B cell (primary cell): ENCODE measurements at regions not wholly inside any gene's neighbourhood (a gene's known extent, or its start where the extent isn't known, plus 50 kb on each side); places are given as distances from the start of the nearest gene placed in this dataset.
A peak's percentile ranks its signal among the peaks of the same experiment; 100 is the strongest.

Experiments used
- ATAC-seq: fragments of 200-7000 bp; cut with Tn5 transposase; one replicate; pipeline ENCODE4 v1.10.0; 2021; ENCODE audit warnings: low read depth, mild to moderate bottlenecking, moderate number of reproducible peaks, moderate library complexity
- CTCF ChIA-PET: fragments of 350-600 bp; sonication (Branson Sonifier 250); formaldehyde crosslinking; loops from one replicate; lab custom pipeline; 2021; ENCODE audit warnings: antibody characterized with exemption, inconsistent platforms; lab: Charles Lee
- POLR2A ChIA-PET: fragments of 350-600 bp; sonication (Branson Sonifier 250); formaldehyde crosslinking; loops from one replicate; lab custom pipeline; 2021; ENCODE audit warnings: antibody characterized with exemption; lab: Charles Lee
- DNase-seq: peaks from one replicate; pipeline ENCODE4 v3.0.0; 2013
- H2AFZ ChIP-seq: 2 replicates; pipeline ENCODE4 v1.6.1; 2012; ENCODE audit warnings: mild to moderate bottlenecking, low read depth, low read length; ENCODE audit not compliant: insufficient read depth, poor library complexity, severe bottlenecking
- H3K27ac ChIP-seq, 2 donors: 1 replicate in 1 of 2; 2 replicates in 1 of 2; pipeline ENCODE4 v1.5.1; 2012 to 2013; ENCODE audit warnings: low read length in 2 of 2, mild to moderate bottlenecking in 2 of 2, moderate library complexity in 1 of 2
- H3K27me3 ChIP-seq, 4 experiments: fragments of 200-600 bp in 1 of 4; sonication (generic) in 1 of 4; replicated peaks in 1 of 4; 1 replicate in 2 of 4; 2 replicates in 2 of 4; pipeline versions ENCODE4 v1.6.1 to v1.7.0; 2013 to 2016; ENCODE audit warnings: low read length in 3 of 4, mild to moderate bottlenecking in 2 of 4, mixed read lengths in 1 of 4, moderate library complexity in 1 of 4; ENCODE audit not compliant: insufficient read depth in 4 of 4, control insufficient read depth in 3 of 4; ENCODE audit errors: control extremely low read depth in 1 of 4
- H3K36me3 ChIP-seq, 2 experiments: replicated peaks in 1 of 2; 1 replicate in 1 of 2; 2 replicates in 1 of 2; pipeline versions ENCODE4 v1.6.1 to v1.7.1; 2013; ENCODE audit warnings: low read length in 1 of 2; ENCODE audit not compliant: insufficient read depth in 2 of 2, control insufficient read depth in 1 of 2; ENCODE audit errors: control extremely low read depth in 1 of 2, extremely low read depth in 1 of 2
- H3K4me1 ChIP-seq, 2 donors: fragments of 200-600 bp in 1 of 2; sonication (generic) in 1 of 2; 1 replicate in 1 of 2; 2 replicates in 1 of 2; pipeline versions ENCODE4 v1.5.1 to v1.6.1; 2013 to 2017; ENCODE audit warnings: low read length in 2 of 2; ENCODE audit not compliant: control insufficient read depth in 2 of 2, insufficient read depth in 2 of 2
- H3K4me2 ChIP-seq: replicated peaks from 2 replicates; pipeline ENCODE3; 2012; ENCODE audit warnings: mild to moderate bottlenecking, low read depth, low read length; ENCODE audit not compliant: poor library complexity, severe bottlenecking
- H3K4me3 ChIP-seq, 5 experiments: fragments of 200-600 bp in 1 of 5; sonication (generic) in 1 of 5; 1 replicate in 3 of 5; 2 replicates in 2 of 5; pipeline versions ENCODE4 v1.5.1 to v1.7.0; 2011 to 2016; ENCODE audit warnings: low read length in 4 of 5, mild to moderate bottlenecking in 4 of 5, low read depth in 2 of 5, control low read depth in 1 of 5, moderate library complexity in 1 of 5; ENCODE audit not compliant: insufficient read depth in 1 of 5; ENCODE audit errors: control extremely low read depth in 1 of 5, extremely low read depth in 1 of 5
- H3K79me2 ChIP-seq: fragments of 200-600 bp; sonication (generic); one replicate; pipeline ENCODE4 v1.6.0; 2016; ENCODE audit warnings: low read length; ENCODE audit not compliant: control insufficient read depth, insufficient read depth
- H3K9ac ChIP-seq: fragments of 200-600 bp; sonication (generic); 2 replicates; pipeline ENCODE4 v1.6.1; 2017; ENCODE audit warnings: mild to moderate bottlenecking, low read length, moderate library complexity
- H3K9me3 ChIP-seq, 3 donors: one replicate each; pipeline versions ENCODE4 v1.6.1 to v1.7.1; 2013; ENCODE audit warnings: low read length in 2 of 3; ENCODE audit not compliant: control insufficient read depth in 2 of 3, insufficient read depth in 1 of 3; ENCODE audit errors: control extremely low read depth in 1 of 3
- H4K20me1 ChIP-seq: 2 replicates; pipeline ENCODE4 v1.6.0; 2012; ENCODE audit warnings: mild to moderate bottlenecking, low read length; ENCODE audit not compliant: insufficient read depth, control insufficient read depth, poor library complexity, severe bottlenecking
- H3K27ac Mint-ChIP-seq: one replicate; pipeline ENCODE4 v1.8.0; 2021; ENCODE audit warnings: mixed read lengths
- H3K27me3 Mint-ChIP-seq: one replicate; pipeline ENCODE4 v1.8.0; 2021; ENCODE audit warnings: mixed read lengths
- H3K4me1 Mint-ChIP-seq: one replicate; pipeline ENCODE4 v1.8.0; 2021; ENCODE audit warnings: mixed read lengths
- H3K4me3 Mint-ChIP-seq: one replicate; pipeline ENCODE4 v1.8.0; 2021; ENCODE audit warnings: mixed read lengths
- H3K9me3 Mint-ChIP-seq: one replicate; pipeline ENCODE4 v1.8.0; 2022; ENCODE audit warnings: mixed read lengths; ENCODE audit not compliant: insufficient read depth
- EZH2 ChIP-seq: IDR thresholded peaks from 2 replicates; pipeline ENCODE4 v1.6.1; 2012; ENCODE audit warnings: borderline replicate concordance, low read depth, mild to moderate bottlenecking, moderate library complexity, low read length; ENCODE audit not compliant: insufficient read depth, poor library complexity, severe bottlenecking
- WGBS: methylation state at CpG from one replicate; pipeline ENCODE4 v1.1.5; 2013; ENCODE audit warnings: missing lambda C conversion rate; ENCODE audit not compliant: insufficient coverage; 5-methylcytosine and 5-hydroxymethylcytosine counted together
- intact Hi-C: fragments of 100-400 bp; cut with micrococcal nuclease; formaldehyde crosslinking; loops from one replicate; pipeline ENCODE4 v1.10.0; 2022
- TF ChIP-seq, protein P1 (sequence below): fragments of 200-600 bp; IDR thresholded peaks from one replicate; pipeline ENCODE4 v1.8.0; 2022; ENCODE audit warnings: antibody characterized with exemption, mild to moderate bottlenecking

DNA sequence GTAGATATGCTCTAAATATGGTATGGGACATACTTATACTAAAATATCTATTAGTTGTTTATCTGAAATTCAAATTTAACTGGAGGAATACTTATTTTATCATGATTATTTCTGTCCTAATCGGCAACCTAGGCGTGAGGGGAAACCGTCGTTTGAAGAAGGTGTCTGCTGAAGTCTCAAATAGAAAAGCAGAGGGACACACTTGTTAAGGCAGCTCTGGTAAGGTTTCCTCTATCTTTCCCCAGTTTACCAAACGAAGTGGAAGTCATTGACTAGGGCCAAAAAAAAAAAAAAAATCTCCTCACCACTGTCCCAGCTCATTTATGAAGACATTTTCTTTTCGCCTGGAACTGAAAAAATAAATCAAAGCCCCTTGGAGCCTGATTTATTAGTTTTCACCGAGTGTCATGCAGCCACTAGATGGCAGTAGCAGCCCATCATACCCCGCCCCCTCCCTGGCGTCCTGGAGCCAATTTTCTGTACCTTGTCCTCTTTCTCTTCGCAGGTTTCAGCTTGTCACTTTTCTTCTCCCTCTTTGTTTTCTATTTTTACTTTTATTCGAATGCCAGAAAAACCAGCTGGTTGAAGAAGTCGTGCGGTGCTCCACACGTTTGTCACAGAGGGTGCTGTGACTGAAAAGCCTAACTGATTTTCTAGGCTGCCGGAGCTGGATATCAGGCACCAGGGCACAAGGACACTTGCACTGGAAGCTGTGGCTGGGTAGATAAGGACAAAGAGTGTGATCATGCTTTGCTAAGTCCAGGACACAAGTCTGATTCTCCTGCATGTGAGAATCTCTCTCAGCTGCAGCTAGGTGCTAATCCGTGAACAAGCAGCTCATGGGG is 238.7 kb downstream of the ZPLD1 start:
- no peak overlapping the region for H3K4me3 ChIP-seq
- no peak overlapping the region for H3K4me2 ChIP-seq
- no peaks in the 10 kb centered on the region for H3K36me3 ChIP-seq
- POLR2A ChIA-PET, result interaction anchor here (0.6 kb wide), 1 partner anchor 28 kb away, joined by 4 read pairs; no protein-coding TSS in a partner anchor
- H3K79me2 ChIP-seq, result no peaks in the 10 kb centered on the region
- peak; percentile 58 for DNase-seq
- no peak overlapping the region for H3K4me3 Mint-ChIP-seq
- no peak overlapping the region for H3K27ac ChIP-seq
- H3K9me3 ChIP-seq, result no peaks in the 10 kb centered on the region
- ATAC-seq, result no peak
- H3K9ac ChIP-seq, result no peak overlapping the region
- no peak for TF ChIP-seq EZH2
- TF ChIP-seq, protein P1, sequence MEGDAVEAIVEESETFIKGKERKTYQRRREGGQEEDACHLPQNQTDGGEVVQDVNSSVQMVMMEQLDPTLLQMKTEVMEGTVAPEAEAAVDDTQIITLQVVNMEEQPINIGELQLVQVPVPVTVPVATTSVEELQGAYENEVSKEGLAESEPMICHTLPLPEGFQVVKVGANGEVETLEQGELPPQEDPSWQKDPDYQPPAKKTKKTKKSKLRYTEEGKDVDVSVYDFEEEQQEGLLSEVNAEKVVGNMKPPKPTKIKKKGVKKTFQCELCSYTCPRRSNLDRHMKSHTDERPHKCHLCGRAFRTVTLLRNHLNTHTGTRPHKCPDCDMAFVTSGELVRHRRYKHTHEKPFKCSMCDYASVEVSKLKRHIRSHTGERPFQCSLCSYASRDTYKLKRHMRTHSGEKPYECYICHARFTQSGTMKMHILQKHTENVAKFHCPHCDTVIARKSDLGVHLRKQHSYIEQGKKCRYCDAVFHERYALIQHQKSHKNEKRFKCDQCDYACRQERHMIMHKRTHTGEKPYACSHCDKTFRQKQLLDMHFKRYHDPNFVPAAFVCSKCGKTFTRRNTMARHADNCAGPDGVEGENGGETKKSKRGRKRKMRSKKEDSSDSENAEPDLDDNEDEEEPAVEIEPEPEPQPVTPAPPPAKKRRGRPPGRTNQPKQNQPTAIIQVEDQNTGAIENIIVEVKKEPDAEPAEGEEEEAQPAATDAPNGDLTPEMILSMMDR, result peak; percentile 90
- H2AFZ ChIP-seq, result no peak overlapping the region
- no peaks in the 10 kb centered on the region for H3K9me3 Mint-ChIP-seq
- CTCF ChIA-PET, result interaction anchor here (0.6 to 3.9 kb wide), 22 partner anchors 8 to 1315 kb away, joined by 3 to 36 read pairs (median 4); no protein-coding TSS in a partner anchor
- intact Hi-C loops, result loop anchor here (2.0 kb wide), 1 partner anchor 445 kb away; no protein-coding TSS in a partner anchor
- peaks cover 2% of the 10 kb centered on the region for H3K4me1 Mint-ChIP-seq
- H3K27ac Mint-ChIP-seq, result no peak overlapping the region
- H3K27me3 Mint-ChIP-seq, result peaks cover 8% of the 10 kb centered on the region
- no peaks in the 10 kb centered on the region for H4K20me1 ChIP-seq
- no peaks in the 10 kb centered on the region for H3K27me3 ChIP-seq
- H3K4me1 ChIP-seq, result peaks cover 0 to 6% of the 10 kb centered on the region in 2 donors
- WGBS, result 6% methylated on average over 10 of the region's 16 CpGs

DNA sequence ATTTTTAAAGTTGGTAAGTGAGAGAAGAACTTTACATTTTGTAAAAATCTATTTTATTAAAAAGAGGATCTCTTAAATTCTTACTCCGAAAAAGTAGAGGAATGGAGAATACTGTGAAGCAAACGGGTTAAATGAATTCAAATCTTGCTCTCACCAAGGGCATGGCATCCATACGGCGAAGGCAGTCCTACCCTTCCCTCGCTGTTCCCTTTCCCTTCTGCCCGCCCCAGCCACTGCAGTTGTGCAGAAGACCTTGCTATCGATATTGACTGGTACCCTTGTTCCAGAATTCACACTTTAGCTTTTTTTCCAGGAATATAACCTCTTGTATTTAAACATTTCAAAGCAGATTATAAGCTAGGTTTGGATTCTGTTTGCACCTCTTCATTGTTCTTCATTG is 239.5 kb downstream of the ZPLD1 start:
- Mint-ChIP-seq H3K27me3 (peaks cover 9% of the 10 kb centered on the region), H3K4me3 (no peak overlapping the region), H3K9me3 (no peaks in the 10 kb centered on the region), H3K4me1 (peaks cover 2% of the 10 kb centered on the region), H3K27ac (no peak overlapping the region)
- Histone ChIP-seq H3K79me2 (no peaks in the 10 kb centered on the region), H3K4me1 (peaks cover 0 to 6% of the 10 kb centered on the region in 2 donors), H3K4me2 (no peak overlapping the region), H3K27me3 (no peaks in the 10 kb centered on the region), H3K9me3 (no peaks in the 10 kb centered on the region), H3K4me3 (no peak overlapping the region), H4K20me1 (no peaks in the 10 kb centered on the region), H3K36me3 (no peaks in the 10 kb centered on the region), H3K27ac (no peak overlapping the region), H3K9ac (no peak overlapping the region), H2AFZ (no peak overlapping the region)
- ChIA-PET CTCF (interaction anchor here (0.8 to 3.9 kb wide), 11 partner anchors 9 to 445 kb away, joined by 3 to 36 read pairs (median 5); no protein-coding TSS in a partner anchor), POLR2A (interaction anchor here (0.6 kb wide), 1 partner anchor 29 kb away, joined by 4 read pairs; no protein-coding TSS in a partner anchor)
- TF ChIP-seq, protein P1, result no peak
- no peak for TF ChIP-seq EZH2
- ATAC-seq, result no peak
- 100% methylated on average over 4 of the region's 7 CpGs for WGBS
- intact Hi-C loops, result no loop called here
- DNase-seq, result no peak
